Osteocyte (in vitro differentiated cells): ENCODE measurements at regions not wholly inside any gene's neighbourhood (a gene's known extent, or its start where the extent isn't known, plus 50 kb on each side); places are given as distances from the start of the nearest gene placed in this dataset.

Source experiments
- DNase-seq: peaks from one replicate; pipeline ENCODE4 v3.0.0; 2021; ENCODE audit warnings: mixed read lengths; ENCODE audit not compliant: unreplicated experiment; ENCODE audit errors: extremely low spot score
- H3K27ac Mint-ChIP-seq: one replicate; pipeline ENCODE4 v1.8.0; 2021; ENCODE audit warnings: mild to moderate bottlenecking, mixed read lengths; ENCODE audit not compliant: unreplicated experiment
- H3K27me3 Mint-ChIP-seq: one replicate; pipeline ENCODE4 v1.8.0; 2021; ENCODE audit warnings: mixed read lengths; ENCODE audit not compliant: unreplicated experiment
- H3K36me3 Mint-ChIP-seq: one replicate; pipeline ENCODE4 v1.8.0; 2021; ENCODE audit warnings: mixed read lengths; ENCODE audit not compliant: unreplicated experiment
- H3K4me1 Mint-ChIP-seq: one replicate; pipeline ENCODE4 v1.8.0; 2021; ENCODE audit warnings: mixed read lengths; ENCODE audit not compliant: unreplicated experiment
- H3K4me3 Mint-ChIP-seq: one replicate; pipeline ENCODE4 v1.8.0; 2021; ENCODE audit warnings: mild to moderate bottlenecking, moderate library complexity, mixed read lengths; ENCODE audit not compliant: unreplicated experiment
- H3K9me3 Mint-ChIP-seq: one replicate; pipeline ENCODE4 v1.8.0; 2021; ENCODE audit warnings: mixed read lengths; ENCODE audit not compliant: unreplicated experiment
- TF ChIP-seq, protein P1 (sequence below): fragments of 200-600 bp; sonication (generic); IDR thresholded peaks from 2 replicates; pipeline ENCODE4 v1.5.0; 2021; ENCODE audit warnings: antibody characterized with exemption, mild to moderate bottlenecking, moderate library complexity

DNA sequence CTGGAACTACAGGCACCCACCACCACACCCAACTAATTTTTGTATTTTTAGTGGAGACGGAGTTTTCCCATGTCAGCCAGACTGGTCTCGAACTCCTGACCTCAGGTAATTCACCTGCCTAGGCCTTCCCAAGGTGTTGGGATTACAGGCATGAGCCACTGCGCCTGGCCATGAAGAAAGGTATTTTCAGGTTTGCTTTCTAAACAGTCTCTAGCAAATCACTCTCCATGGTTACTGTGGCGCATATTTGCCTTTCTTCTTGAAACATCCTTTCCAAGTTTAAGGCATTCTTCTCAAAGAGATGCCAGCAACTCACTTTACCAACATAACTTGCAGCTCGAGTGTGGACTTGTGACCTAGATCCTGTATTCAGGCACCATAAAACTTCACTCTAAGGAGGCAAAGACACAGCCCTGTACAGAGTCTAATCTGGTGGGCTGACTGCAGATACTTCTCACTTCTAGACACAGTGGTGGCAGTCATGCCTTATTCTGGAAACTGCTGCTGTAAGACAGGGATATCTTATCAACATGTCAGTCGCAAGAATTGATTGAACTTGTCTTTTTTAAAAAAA lies 461.4 kb upstream of the TSHZ3 start:
- TF ChIP-seq, protein P1, sequence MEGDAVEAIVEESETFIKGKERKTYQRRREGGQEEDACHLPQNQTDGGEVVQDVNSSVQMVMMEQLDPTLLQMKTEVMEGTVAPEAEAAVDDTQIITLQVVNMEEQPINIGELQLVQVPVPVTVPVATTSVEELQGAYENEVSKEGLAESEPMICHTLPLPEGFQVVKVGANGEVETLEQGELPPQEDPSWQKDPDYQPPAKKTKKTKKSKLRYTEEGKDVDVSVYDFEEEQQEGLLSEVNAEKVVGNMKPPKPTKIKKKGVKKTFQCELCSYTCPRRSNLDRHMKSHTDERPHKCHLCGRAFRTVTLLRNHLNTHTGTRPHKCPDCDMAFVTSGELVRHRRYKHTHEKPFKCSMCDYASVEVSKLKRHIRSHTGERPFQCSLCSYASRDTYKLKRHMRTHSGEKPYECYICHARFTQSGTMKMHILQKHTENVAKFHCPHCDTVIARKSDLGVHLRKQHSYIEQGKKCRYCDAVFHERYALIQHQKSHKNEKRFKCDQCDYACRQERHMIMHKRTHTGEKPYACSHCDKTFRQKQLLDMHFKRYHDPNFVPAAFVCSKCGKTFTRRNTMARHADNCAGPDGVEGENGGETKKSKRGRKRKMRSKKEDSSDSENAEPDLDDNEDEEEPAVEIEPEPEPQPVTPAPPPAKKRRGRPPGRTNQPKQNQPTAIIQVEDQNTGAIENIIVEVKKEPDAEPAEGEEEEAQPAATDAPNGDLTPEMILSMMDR, result no peak
- H3K27ac Mint-ChIP-seq, result no peak overlapping the region
- H3K36me3 Mint-ChIP-seq, result no peaks in the 10 kb centered on the region
- H3K4me3 Mint-ChIP-seq, result no peak overlapping the region
- no peaks in the 10 kb centered on the region for H3K4me1 Mint-ChIP-seq
- no peak for DNase-seq
- H3K9me3 Mint-ChIP-seq, result peaks cover 33% of the 10 kb centered on the region
- no peaks in the 10 kb centered on the region for H3K27me3 Mint-ChIP-seq

DNA sequence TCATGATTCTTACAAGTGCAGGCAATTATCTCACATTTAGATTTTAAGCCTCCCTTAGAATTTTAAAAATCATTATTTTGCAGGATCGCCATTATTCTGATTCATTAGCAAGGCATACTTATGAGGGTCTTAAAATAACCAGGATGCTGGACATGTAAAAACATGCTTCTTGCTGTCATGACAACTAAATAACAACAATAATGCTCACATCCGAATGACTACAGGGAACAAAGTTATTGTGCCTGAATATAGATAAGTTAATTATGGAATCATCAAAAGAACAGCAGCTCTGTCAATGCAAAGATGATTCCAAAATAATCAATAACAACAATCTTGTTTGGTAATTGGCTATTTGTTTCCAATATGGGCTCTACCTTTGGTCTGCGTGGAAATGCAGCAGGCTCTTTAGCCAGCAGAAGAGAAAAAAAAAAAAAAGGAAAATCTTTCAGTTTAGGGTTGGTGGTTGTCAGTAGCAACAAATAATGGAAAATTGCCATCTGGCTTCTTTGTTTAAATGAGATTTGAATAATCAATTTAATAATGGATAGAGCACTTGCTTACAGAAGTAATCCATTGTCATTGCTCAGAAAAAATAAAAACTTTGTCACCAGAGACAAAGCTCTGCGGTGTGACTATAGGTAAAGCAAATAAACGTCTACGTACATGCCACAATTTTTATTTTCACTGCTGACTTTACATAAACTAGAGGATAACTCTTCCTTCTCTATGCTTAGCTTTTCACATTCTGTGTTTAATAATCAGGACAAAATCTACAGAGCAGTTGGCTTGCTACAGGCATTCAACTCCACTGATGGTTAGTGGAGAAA lies 468.9 kb upstream of the TSHZ3 start:
- peaks cover 48% of the 10 kb centered on the region for H3K9me3 Mint-ChIP-seq
- TF ChIP-seq, protein P1, result no peak
- H3K27me3 Mint-ChIP-seq, result no peaks in the 10 kb centered on the region
- no peak for DNase-seq
- H3K27ac Mint-ChIP-seq, result no peak overlapping the region
- no peaks in the 10 kb centered on the region for H3K36me3 Mint-ChIP-seq
- no peak overlapping the region for H3K4me3 Mint-ChIP-seq
- H3K4me1 Mint-ChIP-seq, result no peaks in the 10 kb centered on the region

DNA sequence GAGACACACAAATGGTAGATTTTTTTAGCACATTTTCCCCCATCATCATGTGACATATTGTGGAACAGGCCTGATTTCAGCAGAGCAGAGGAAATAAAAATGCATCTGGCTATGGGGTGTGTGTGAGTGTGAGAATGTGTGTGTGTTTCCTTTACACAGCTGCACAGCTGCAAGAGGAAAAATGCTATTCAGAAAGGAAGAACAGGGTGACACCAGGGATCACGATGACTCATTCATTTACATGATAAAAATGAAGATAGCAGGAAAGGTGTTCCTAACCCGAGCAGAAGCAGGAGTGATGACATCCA lies 469.5 kb upstream of the TSHZ3 start:
- H3K27ac Mint-ChIP-seq, result no peak overlapping the region
- DNase-seq, result no peak
- H3K4me1 Mint-ChIP-seq, result no peaks in the 10 kb centered on the region
- TF ChIP-seq, protein P1, result no peak
- peaks cover 48% of the 10 kb centered on the region for H3K9me3 Mint-ChIP-seq
- no peaks in the 10 kb centered on the region for H3K36me3 Mint-ChIP-seq
- H3K4me3 Mint-ChIP-seq, result no peak overlapping the region
- no peaks in the 10 kb centered on the region for H3K27me3 Mint-ChIP-seq

DNA sequence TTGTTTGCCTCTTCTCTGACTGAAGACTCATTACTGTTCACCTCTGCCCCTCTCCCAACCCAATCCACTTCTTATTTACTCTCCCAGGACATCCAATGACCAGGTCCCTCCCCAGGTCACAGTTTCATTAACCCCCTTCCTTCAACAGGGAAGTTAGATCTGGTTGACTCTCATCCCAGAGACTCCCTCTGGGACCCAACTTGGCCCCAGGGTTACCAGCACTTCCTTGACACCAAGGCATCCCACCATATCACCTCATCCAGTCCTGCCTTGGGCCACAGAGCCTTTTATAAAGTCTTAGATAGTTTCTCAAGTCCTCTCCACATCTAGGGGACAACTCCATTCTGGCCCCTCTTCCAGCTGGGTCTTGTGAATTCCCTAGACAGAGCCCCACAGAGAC lies 470.6 kb upstream of the TSHZ3 start:
- H3K9me3 Mint-ChIP-seq, result peaks cover 43% of the 10 kb centered on the region
- H3K4me3 Mint-ChIP-seq, result no peak overlapping the region
- no peaks in the 10 kb centered on the region for H3K4me1 Mint-ChIP-seq
- H3K36me3 Mint-ChIP-seq, result no peaks in the 10 kb centered on the region
- peak; percentile 59 for DNase-seq
- no peaks in the 10 kb centered on the region for H3K27me3 Mint-ChIP-seq
- TF ChIP-seq, protein P1, result no peak
- no peak overlapping the region for H3K27ac Mint-ChIP-seq

DNA sequence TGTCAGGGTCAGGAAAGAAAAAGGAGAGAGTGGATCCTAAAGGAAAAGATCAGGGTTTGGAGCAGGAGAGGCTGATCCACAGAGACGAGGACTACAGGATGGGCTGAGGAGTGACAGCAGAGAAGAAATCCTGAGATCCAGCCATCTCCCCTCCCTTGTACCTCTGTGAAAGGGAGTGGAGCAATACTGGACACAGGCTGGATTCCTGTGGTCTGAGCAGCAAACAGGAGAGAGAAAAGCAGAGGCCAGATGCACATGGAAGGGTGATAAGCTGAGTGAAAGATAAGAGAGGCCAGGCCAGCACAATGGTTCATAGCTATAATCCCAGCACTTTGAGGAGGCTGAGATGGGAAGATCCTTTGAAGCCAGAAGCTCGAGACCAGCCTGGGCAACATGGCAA lies 472.1 kb upstream of the TSHZ3 start:
- DNase-seq, result peak; percentile 38
- H3K9me3 Mint-ChIP-seq, result peaks cover 38% of the 10 kb centered on the region
- H3K36me3 Mint-ChIP-seq, result no peaks in the 10 kb centered on the region
- no peaks in the 10 kb centered on the region for H3K27me3 Mint-ChIP-seq
- no peak overlapping the region for H3K4me3 Mint-ChIP-seq
- TF ChIP-seq, protein P1, result no peak
- no peaks in the 10 kb centered on the region for H3K4me1 Mint-ChIP-seq
- no peak overlapping the region for H3K27ac Mint-ChIP-seq
